ENCODE measurements at regions not wholly inside any gene's neighbourhood (a gene's known extent, or its start where the extent isn't known, plus 50 kb on each side); places are given as distances from the start of the nearest gene placed in this dataset.
"Not testable (repeated sequence)": the region's sequence is repeated elsewhere in the genome, so short reads cannot be mapped to it uniquely, and the experiment has no call there.

- Histone ChIP-seq H3K27ac (ENCODE audit: low read length) (no peak overlapping the region), H3K9ac (ENCODE audit: low read length) (no peak overlapping the region), H4K20me1 (ENCODE audit: insufficient read depth, low read length) (no peaks in the 10 kb centered on the region), H3K27me3 (ENCODE audit: low read depth, low read length) (peaks cover 50% of the 10 kb centered on the region), H3K4me3 (ENCODE audit: low read length) (no peak overlapping the region), H2AFZ (ENCODE audit: low read depth, low read length) (no peak overlapping the region), H3K36me3 (replicated peaks; ENCODE audit: low read depth, low read length) (no peaks in the 10 kb centered on the region), H3K4me1 (ENCODE audit: low read length) (no peaks in the 10 kb centered on the region), H3K9me3 (ENCODE audit: insufficient read depth, low read length) (no peaks in the 10 kb centered on the region), H3K4me2 (ENCODE audit: low read length) (no peak overlapping the region), H3K79me2 (ENCODE audit: low read length) (no peaks in the 10 kb centered on the region)
- TF ChIP-seq CTCF (IDR thresholded peaks at IDR 0.05; ENCODE audit: low read depth, low read length) (no peak), EZH2phosphoT487 (IDR thresholded peaks at IDR 0.05; ENCODE audit: low read depth) (no peak)
These were observed 339.7 kb upstream of the SULF2 start for GRCh38 chr20:48124960-48125359.

DNA sequence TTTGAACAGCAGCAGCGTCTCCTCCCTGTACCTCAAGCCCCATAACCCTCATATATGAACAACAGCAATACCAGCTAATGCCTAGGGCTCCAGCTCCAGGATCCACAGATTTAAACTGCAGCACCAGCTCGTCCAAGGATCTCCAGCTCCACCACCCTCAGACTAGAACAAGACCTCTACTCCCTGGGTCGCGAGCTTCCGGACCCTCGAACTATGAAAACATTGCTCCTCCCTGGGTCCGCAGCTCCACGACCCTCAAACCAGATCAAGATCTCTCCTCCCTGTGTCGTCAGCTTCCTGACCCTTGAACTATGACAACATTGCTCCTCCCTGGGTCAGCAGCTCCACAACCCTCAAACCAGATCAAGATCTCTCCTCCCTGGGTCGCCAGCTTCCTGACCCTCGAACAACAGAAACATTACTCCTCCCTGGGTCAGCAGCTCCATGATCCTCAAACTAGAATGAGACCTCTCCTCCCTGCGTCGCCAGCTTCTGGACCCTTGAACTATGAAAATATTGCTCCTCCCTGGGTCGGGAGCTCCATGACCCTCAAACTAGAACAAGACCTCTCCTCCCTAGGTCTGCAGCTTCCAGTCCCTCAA lies 339.0 kb upstream of the SULF2 start:
- H3K27me3 ChIP-seq (ENCODE audit: low read depth, low read length) = peaks cover 44% of the 10 kb centered on the region
- no peak overlapping the region for H3K27ac ChIP-seq (ENCODE audit: low read length)
- H3K4me3 ChIP-seq (ENCODE audit: low read length) = no peak overlapping the region
- TF ChIP-seq EZH2phosphoT487 (IDR thresholded peaks at IDR 0.05; ENCODE audit: low read depth) (no peak), CTCF (IDR thresholded peaks at IDR 0.05; ENCODE audit: low read depth, low read length) (no peak)
- no peaks in the 10 kb centered on the region for H3K36me3 ChIP-seq (replicated peaks; ENCODE audit: low read depth, low read length)
- H2AFZ ChIP-seq (ENCODE audit: low read depth, low read length) = no peak overlapping the region
- H3K4me1 ChIP-seq (ENCODE audit: low read length) = no peaks in the 10 kb centered on the region
- H3K4me2 ChIP-seq (ENCODE audit: low read length) = no peak overlapping the region
- H3K9ac ChIP-seq (ENCODE audit: low read length) = no peak overlapping the region
- H3K9me3 ChIP-seq (ENCODE audit: insufficient read depth, low read length) = no peaks in the 10 kb centered on the region
- no peaks in the 10 kb centered on the region for H4K20me1 ChIP-seq (ENCODE audit: insufficient read depth, low read length)
- no peaks in the 10 kb centered on the region for H3K79me2 ChIP-seq (ENCODE audit: low read length)

GRCh38 chr20:48120120-48120519 lies 334.8 kb upstream of the SULF2 start:
- H3K9me3 ChIP-seq (ENCODE audit: insufficient read depth, low read length) = no peaks in the 10 kb centered on the region
- no peaks in the 10 kb centered on the region for H4K20me1 ChIP-seq (ENCODE audit: insufficient read depth, low read length)
- no peaks in the 10 kb centered on the region for H3K36me3 ChIP-seq (replicated peaks; ENCODE audit: low read depth, low read length)
- H3K79me2 ChIP-seq (ENCODE audit: low read length) = no peaks in the 10 kb centered on the region
- no peak overlapping the region for H3K27ac ChIP-seq (ENCODE audit: low read length)
- H2AFZ ChIP-seq (ENCODE audit: low read depth, low read length) = no peak overlapping the region
- H3K27me3 ChIP-seq (ENCODE audit: low read depth, low read length) = peaks cover 34% of the 10 kb centered on the region
- H3K4me1 ChIP-seq (ENCODE audit: low read length) = peaks cover 9% of the 10 kb centered on the region
- TF ChIP-seq EZH2phosphoT487 (IDR thresholded peaks at IDR 0.05; ENCODE audit: low read depth) = no peak
- no peak overlapping the region for H3K4me3 ChIP-seq (ENCODE audit: low read length)
- no peak overlapping the region for H3K9ac ChIP-seq (ENCODE audit: low read length)
- H3K4me2 ChIP-seq (ENCODE audit: low read length) = no peak overlapping the region

DNA sequence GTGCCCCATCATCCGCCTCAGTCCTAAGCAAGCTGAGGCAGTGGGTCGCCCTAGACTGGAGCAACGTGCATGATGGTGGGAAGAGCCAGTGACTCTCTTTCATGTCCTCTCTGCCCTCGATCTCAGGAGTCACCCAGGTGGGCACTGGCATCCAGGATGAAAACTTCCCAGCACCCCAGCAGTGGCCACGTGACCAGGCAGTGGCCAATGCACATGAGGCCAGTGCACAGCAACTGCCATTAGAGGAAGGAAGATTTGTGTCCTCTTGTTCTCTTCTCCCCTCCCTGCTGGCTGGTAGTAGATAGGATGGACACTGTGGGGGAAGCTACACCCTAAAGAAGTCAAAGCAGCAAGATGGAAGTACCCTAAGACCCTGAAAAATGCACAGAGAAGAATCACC lies 334.1 kb upstream of the SULF2 start:
- not testable (repeated sequence) for H3K27ac ChIP-seq (ENCODE audit: low read length); H3K9ac ChIP-seq (ENCODE audit: low read length); H2AFZ ChIP-seq (ENCODE audit: low read depth, low read length); H4K20me1 ChIP-seq (ENCODE audit: insufficient read depth, low read length); H3K4me1 ChIP-seq (ENCODE audit: low read length); H3K79me2 ChIP-seq (ENCODE audit: low read length); H3K9me3 ChIP-seq (ENCODE audit: insufficient read depth, low read length); H3K4me3 ChIP-seq (ENCODE audit: low read length); H3K4me2 ChIP-seq (ENCODE audit: low read length); H3K36me3 ChIP-seq (replicated peaks; ENCODE audit: low read depth, low read length)
- H3K27me3 ChIP-seq (ENCODE audit: low read depth, low read length) = peaks cover 27% of the 10 kb centered on the region

GRCh38 chr20:48115502-48115901 lies 330.2 kb upstream of the SULF2 start:
- no peak for TF ChIP-seq EZH2phosphoT487 (IDR thresholded peaks at IDR 0.05; ENCODE audit: low read depth)
- no peak for TF ChIP-seq CTCF (IDR thresholded peaks at IDR 0.05; ENCODE audit: low read depth, low read length)

More at GRCh38 chr20:48115502-48115901, 330.2 kb upstream of the SULF2 start:
- H3K27me3 ChIP-seq (ENCODE audit: low read depth, low read length) = peaks cover 40% of the 10 kb centered on the region
- H3K79me2 ChIP-seq (ENCODE audit: low read length) = no peaks in the 10 kb centered on the region
- H3K4me2 ChIP-seq (ENCODE audit: low read length) = no peak overlapping the region
- peaks cover 9% of the 10 kb centered on the region for H3K4me1 ChIP-seq (ENCODE audit: low read length)
- no peak overlapping the region for H3K4me3 ChIP-seq (ENCODE audit: low read length)
- H3K36me3 ChIP-seq (replicated peaks; ENCODE audit: low read depth, low read length) = no peaks in the 10 kb centered on the region
- no peaks in the 10 kb centered on the region for H4K20me1 ChIP-seq (ENCODE audit: insufficient read depth, low read length)
- no peaks in the 10 kb centered on the region for H3K9me3 ChIP-seq (ENCODE audit: insufficient read depth, low read length)
- H3K27ac ChIP-seq (ENCODE audit: low read length) = no peak overlapping the region
- H2AFZ ChIP-seq (ENCODE audit: low read depth, low read length) = no peak overlapping the region
- H3K9ac ChIP-seq (ENCODE audit: low read length) = no peak overlapping the region
